OCI-LY1 (cell line): ENCODE measurements at regions not wholly inside any gene's neighbourhood (a gene's known extent, or its start where the extent isn't known, plus 50 kb on each side); places are given as distances from the start of the nearest gene placed in this dataset.

Experiments
- H2AFZ ChIP-seq: fragments of 200-600 bp; sonication (generic), shearing (Covaris generic); 2 replicates; pipeline ENCODE4 v1.6.0; 2014; ENCODE audit warnings: antibody characterized with exemption, mild to moderate bottlenecking, low read length
- H3F3A ChIP-seq: fragments of 200-600 bp; sonication (generic), shearing (Covaris generic); 2 replicates; pipeline ENCODE4 v1.6.0; 2014; ENCODE audit warnings: mild to moderate bottlenecking, antibody characterized with exemption, low read length, moderate library complexity; ENCODE audit not compliant: insufficient read depth
- H3K27ac ChIP-seq: fragments of 200-600 bp; sonication (generic); 2 replicates; pipeline ENCODE4 v1.5.1; 2014; ENCODE audit warnings: low read length, mixed run types, mild to moderate bottlenecking, low read depth; ENCODE audit not compliant: poor library complexity, severe bottlenecking
- H3K27me3 ChIP-seq: fragments of 200-600 bp; sonication (generic); 2 replicates; pipeline ENCODE4 v1.6.0; 2014; ENCODE audit warnings: antibody characterized with exemption, mild to moderate bottlenecking, low read length, moderate library complexity; ENCODE audit not compliant: insufficient read depth
- H3K36me3 ChIP-seq: fragments of 200-600 bp; sonication (generic); 2 replicates; pipeline ENCODE4 v1.6.1; 2014; ENCODE audit warnings: mild to moderate bottlenecking, antibody characterized with exemption, low read length, moderate library complexity, mixed read lengths; ENCODE audit not compliant: insufficient read depth
- H3K4me1 ChIP-seq: fragments of 200-600 bp; sonication (generic); 2 replicates; pipeline ENCODE4 v1.5.1; 2014; ENCODE audit warnings: mild to moderate bottlenecking, low read length, moderate library complexity; ENCODE audit not compliant: insufficient read depth, severe bottlenecking
- H3K4me2 ChIP-seq: fragments of 200-600 bp; sonication (generic), shearing (Covaris generic); 2 replicates; pipeline ENCODE4 v1.6.1; 2014; ENCODE audit warnings: low read length
- H3K4me3 ChIP-seq: fragments of 200-600 bp; sonication (generic); 2 replicates; pipeline ENCODE4 v1.5.1; 2014; ENCODE audit warnings: low read length, low read depth, mild to moderate bottlenecking, mixed read lengths; ENCODE audit not compliant: poor library complexity, severe bottlenecking
- H3K79me2 ChIP-seq: fragments of 200-600 bp; shearing (Covaris generic); 2 replicates; pipeline ENCODE4 v1.6.1; 2016; ENCODE audit warnings: mixed run types, low read length, mixed read lengths; ENCODE audit not compliant: insufficient read depth
- H3K9ac ChIP-seq: fragments of 200-600 bp; sonication (generic), shearing (Covaris generic); 2 replicates; pipeline ENCODE4 v1.6.1; 2014; ENCODE audit warnings: mild to moderate bottlenecking, low read length, mixed read lengths
- H3K9me2 ChIP-seq: fragments of 200-600 bp; sonication (generic), shearing (Covaris generic); 2 replicates; pipeline ENCODE4 v1.6.1; 2014; ENCODE audit warnings: low read depth, mild to moderate bottlenecking, low read length, mixed read lengths
- H3K9me3 ChIP-seq: fragments of 200-600 bp; shearing (Covaris generic); 2 replicates; pipeline ENCODE4 v1.6.1; 2014; ENCODE audit warnings: low read length, mixed read lengths
- H4K20me1 ChIP-seq: fragments of 200-600 bp; sonication (generic), shearing (Covaris generic); 2 replicates; pipeline ENCODE4 v1.6.0; 2016; ENCODE audit warnings: mild to moderate bottlenecking, low read length; ENCODE audit not compliant: insufficient read depth
- EZH2 ChIP-seq: fragments of 200-600 bp; sonication (generic), shearing (Covaris generic); IDR thresholded peaks from 2 replicates; pipeline ENCODE4 v1.8.0; 2017; ENCODE audit warnings: borderline replicate concordance, mixed run types, mild to moderate bottlenecking, antibody characterized with exemption, low read length, moderate library complexity, mixed read lengths
- TF ChIP-seq, protein P1 (sequence below): fragments of 200-600 bp; sonication (generic), shearing (Covaris generic); IDR thresholded peaks from 2 replicates; pipeline ENCODE4 v1.5.1; 2017; ENCODE audit warnings: mild to moderate bottlenecking, antibody characterized with exemption, low read length, moderate library complexity, mixed read lengths

DNA sequence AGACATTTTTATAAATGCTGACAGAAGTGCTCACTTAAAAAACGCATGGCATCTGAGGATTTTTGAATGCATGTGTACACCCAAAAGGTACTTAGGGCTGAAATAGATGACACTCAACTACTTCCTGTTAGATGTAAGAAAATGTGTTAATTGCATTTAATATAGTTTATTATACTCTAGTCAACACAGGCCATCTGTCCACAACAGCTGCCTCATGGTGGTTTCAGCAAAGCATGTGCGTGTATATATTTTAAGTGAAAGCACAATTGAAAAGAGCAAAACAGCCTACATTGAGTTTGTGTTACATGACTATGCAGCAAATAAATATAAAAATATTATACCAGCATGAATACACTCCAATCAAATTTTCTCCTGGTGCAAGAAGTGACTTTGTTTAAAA, 1233.0 kb upstream of the EYS start:
- H3K27me3 ChIP-seq: no peaks in the 10 kb centered on the region
- no peak overlapping the region for H3K4me3 ChIP-seq
- no peak overlapping the region for H3K27ac ChIP-seq
- H3K9me2 ChIP-seq: no peaks in the 10 kb centered on the region
- no peaks in the 10 kb centered on the region for H3F3A ChIP-seq
- no peaks in the 10 kb centered on the region for H3K9me3 ChIP-seq
- H4K20me1 ChIP-seq: no peaks in the 10 kb centered on the region
- H3K36me3 ChIP-seq: no peaks in the 10 kb centered on the region; the same call in 1 of the 2 replicates
- no peak overlapping the region for H3K9ac ChIP-seq
- no peak overlapping the region for H3K4me2 ChIP-seq
- H2AFZ ChIP-seq: no peak overlapping the region
- no peaks in the 10 kb centered on the region for H3K79me2 ChIP-seq
- H3K4me1 ChIP-seq: no peaks in the 10 kb centered on the region
- TF ChIP-seq EZH2: no peak
- TF ChIP-seq, protein P1, sequence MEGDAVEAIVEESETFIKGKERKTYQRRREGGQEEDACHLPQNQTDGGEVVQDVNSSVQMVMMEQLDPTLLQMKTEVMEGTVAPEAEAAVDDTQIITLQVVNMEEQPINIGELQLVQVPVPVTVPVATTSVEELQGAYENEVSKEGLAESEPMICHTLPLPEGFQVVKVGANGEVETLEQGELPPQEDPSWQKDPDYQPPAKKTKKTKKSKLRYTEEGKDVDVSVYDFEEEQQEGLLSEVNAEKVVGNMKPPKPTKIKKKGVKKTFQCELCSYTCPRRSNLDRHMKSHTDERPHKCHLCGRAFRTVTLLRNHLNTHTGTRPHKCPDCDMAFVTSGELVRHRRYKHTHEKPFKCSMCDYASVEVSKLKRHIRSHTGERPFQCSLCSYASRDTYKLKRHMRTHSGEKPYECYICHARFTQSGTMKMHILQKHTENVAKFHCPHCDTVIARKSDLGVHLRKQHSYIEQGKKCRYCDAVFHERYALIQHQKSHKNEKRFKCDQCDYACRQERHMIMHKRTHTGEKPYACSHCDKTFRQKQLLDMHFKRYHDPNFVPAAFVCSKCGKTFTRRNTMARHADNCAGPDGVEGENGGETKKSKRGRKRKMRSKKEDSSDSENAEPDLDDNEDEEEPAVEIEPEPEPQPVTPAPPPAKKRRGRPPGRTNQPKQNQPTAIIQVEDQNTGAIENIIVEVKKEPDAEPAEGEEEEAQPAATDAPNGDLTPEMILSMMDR: no peak

DNA sequence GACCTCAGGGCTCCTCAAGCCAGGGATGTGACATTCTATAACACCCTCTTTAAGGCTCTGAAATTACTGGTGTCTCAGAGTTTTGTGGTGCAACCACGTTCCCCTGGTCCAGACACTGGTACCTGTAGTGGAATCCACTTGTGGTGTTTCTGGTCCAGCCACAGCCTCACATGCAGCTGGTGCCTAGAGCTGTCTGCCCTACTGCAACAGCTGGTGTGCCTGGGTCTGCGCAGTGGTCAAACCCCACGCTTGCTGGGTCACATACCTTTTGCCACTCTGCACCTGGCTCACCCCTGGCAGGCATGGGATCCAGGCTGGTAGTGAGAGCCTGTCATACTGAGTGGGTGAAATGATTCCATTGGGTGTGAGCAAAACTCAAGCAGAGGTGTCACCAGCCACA, 1230.2 kb upstream of the EYS start:
- H3K9me2 ChIP-seq: no peaks in the 10 kb centered on the region
- TF ChIP-seq EZH2: no peak
- TF ChIP-seq, protein P1: no peak
- H3K9ac ChIP-seq: no peak overlapping the region
- no peak overlapping the region for H3K4me3 ChIP-seq
- H3K79me2 ChIP-seq: no peaks in the 10 kb centered on the region
- H3K4me1 ChIP-seq: no peaks in the 10 kb centered on the region
- H3K36me3 ChIP-seq: no peaks in the 10 kb centered on the region; the same call in 1 of the 2 replicates
- no peaks in the 10 kb centered on the region for H3K27me3 ChIP-seq
- H3K4me2 ChIP-seq: no peak overlapping the region
- H4K20me1 ChIP-seq: no peaks in the 10 kb centered on the region
- H3K9me3 ChIP-seq: no peaks in the 10 kb centered on the region
- H3K27ac ChIP-seq: no peak overlapping the region
- H3F3A ChIP-seq: no peaks in the 10 kb centered on the region
- no peak overlapping the region for H2AFZ ChIP-seq

GRCh38 chr6:66935612-66936011, 1228.6 kb upstream of the EYS start:
- Histone ChIP-seq H3K9me3 (no peaks in the 10 kb centered on the region), H3K79me2 (no peaks in the 10 kb centered on the region), H3K36me3 (no peaks in the 10 kb centered on the region; the same call in 1 of the 2 replicates), H3K4me2 (no peak overlapping the region), H4K20me1 (no peaks in the 10 kb centered on the region), H3K4me3 (no peak overlapping the region), H3K9me2 (no peaks in the 10 kb centered on the region), H3K27ac (no peak overlapping the region), H3F3A (no peaks in the 10 kb centered on the region), H3K4me1 (no peaks in the 10 kb centered on the region), H3K9ac (no peak overlapping the region), H2AFZ (no peak overlapping the region), H3K27me3 (no peaks in the 10 kb centered on the region)
- TF ChIP-seq, protein P1: no peak
- no peak for TF ChIP-seq EZH2
